PFSK-1 (cell line): ENCODE measurements at regions not wholly inside any gene's neighbourhood (a gene's known extent, or its start where the extent isn't known, plus 50 kb on each side); places are given as distances from the start of the nearest gene placed in this dataset.

ENCODE experiments used
- POLR2AphosphoS5 ChIP-seq: IDR thresholded peaks from 2 replicates; pipeline ENCODE4 v1.6.1; 2012; ENCODE audit warnings: low read depth, mild to moderate bottlenecking, control low read depth, low read length, moderate library complexity
- SIN3A ChIP-seq: IDR thresholded peaks from 2 replicates; pipeline ENCODE4 v1.6.1; 2012; ENCODE audit warnings: mild to moderate bottlenecking, low read length, moderate library complexity, borderline replicate concordance; ENCODE audit not compliant: insufficient read depth

DNA sequence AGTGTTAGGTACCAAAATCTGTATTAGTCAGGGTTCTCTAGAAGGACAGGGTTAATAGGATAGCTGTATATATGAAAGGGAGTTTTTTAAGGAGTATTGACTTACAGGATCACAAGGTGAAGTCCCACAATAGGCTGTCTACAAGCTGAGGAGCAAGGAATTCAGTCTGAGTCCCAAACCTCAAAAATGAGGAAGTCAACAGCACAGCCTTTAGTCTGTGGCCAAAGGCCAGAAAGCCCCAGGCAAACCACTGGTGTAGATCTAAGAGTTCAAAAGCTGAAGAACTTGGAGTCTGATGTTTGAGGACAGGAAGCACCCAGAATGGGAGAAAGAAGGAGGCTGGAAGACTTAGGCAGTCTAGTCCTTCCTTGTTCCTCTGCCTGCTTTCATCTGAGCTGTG, 487.5 kb upstream of the CHRM3 start:
- TF ChIP-seq SIN3A (no peak), POLR2AphosphoS5 (no peak)
